HEK293 (cell line): ENCODE measurements at regions not wholly inside any gene's neighbourhood (a gene's known extent, or its start where the extent isn't known, plus 50 kb on each side); places are given as distances from the start of the nearest gene placed in this dataset.

Experiments
- CTCF ChIP-seq: fragments of 450-650 bp; formaldehyde crosslinking; IDR thresholded peaks from 2 replicates; pipeline ENCODE4 v1.5.1; 2016; ENCODE audit warnings: missing biosample characterization, missing genetic modification characterization
- KLF9 ChIP-seq: fragments of 450-650 bp; formaldehyde crosslinking; IDR thresholded peaks from 2 replicates; pipeline ENCODE4 v1.5.1; 2016; ENCODE audit warnings: missing biosample characterization, missing genetic modification characterization, low read depth
- RBAK ChIP-seq: fragments of 450-650 bp; formaldehyde crosslinking; IDR thresholded peaks from 2 replicates; pipeline ENCODE4 v1.5.1; 2016; ENCODE audit warnings: missing biosample characterization, missing genetic modification characterization
- ZNF19 ChIP-seq: fragments of 450-650 bp; formaldehyde crosslinking; IDR thresholded peaks from 2 replicates; pipeline ENCODE4; 2016; ENCODE audit warnings: missing biosample characterization, missing genetic modification characterization, low read depth
- ZNF48 ChIP-seq: fragments of 450-650 bp; formaldehyde crosslinking; IDR thresholded peaks from 2 replicates; pipeline ENCODE4 v1.5.1; 2016; ENCODE audit warnings: missing biosample characterization, missing genetic modification characterization
- ZNF529 ChIP-seq: fragments of 450-650 bp; formaldehyde crosslinking; IDR thresholded peaks from 2 replicates; pipeline ENCODE4 v1.5.1; 2017; ENCODE audit warnings: missing genetic modification characterization, missing biosample characterization; ENCODE audit not compliant: insufficient replicate concordance
- ZNF639 ChIP-seq: fragments of 450-650 bp; formaldehyde crosslinking; IDR thresholded peaks from 2 replicates; pipeline ENCODE4 v1.5.1; 2016; ENCODE audit warnings: missing biosample characterization, missing genetic modification characterization
- ZNF707 ChIP-seq: fragments of 450-650 bp; formaldehyde crosslinking; IDR thresholded peaks from 2 replicates; pipeline ENCODE4 v1.5.1; 2016; ENCODE audit warnings: missing biosample characterization, missing genetic modification characterization

GRCh38 chr19:30924069-30924636 lies 425.1 kb downstream of the TSHZ3 start:
- TF ChIP-seq KLF9 (tag by site-specific recombination) (no peak), ZNF529 (tag by site-specific recombination) (no peak), RBAK (tag by site-specific recombination) (no peak), ZNF19 (tag by site-specific recombination) (no peak), CTCF (no peak), ZNF48 (tag by site-specific recombination) (no peak), ZNF639 (tag by site-specific recombination) (no peak), ZNF707 (tag by site-specific recombination) (no peak)
